GM21526 (cell line): ENCODE measurements at regions not wholly inside any gene's neighbourhood (a gene's known extent, or its start where the extent isn't known, plus 50 kb on each side); places are given as distances from the start of the nearest gene placed in this dataset.
"Not testable (repeated sequence)": the region's sequence is repeated elsewhere in the genome, so short reads cannot be mapped to it uniquely, and the experiment has no call there.

Source experiments
- ATAC-seq: cut with Tn5 transposase; IDR thresholded peaks from one replicate; pipeline ENCODE4 v1.9.1; 2021; ENCODE audit warnings: moderate library complexity; ENCODE audit not compliant: unreplicated experiment, low FRiP score

DNA sequence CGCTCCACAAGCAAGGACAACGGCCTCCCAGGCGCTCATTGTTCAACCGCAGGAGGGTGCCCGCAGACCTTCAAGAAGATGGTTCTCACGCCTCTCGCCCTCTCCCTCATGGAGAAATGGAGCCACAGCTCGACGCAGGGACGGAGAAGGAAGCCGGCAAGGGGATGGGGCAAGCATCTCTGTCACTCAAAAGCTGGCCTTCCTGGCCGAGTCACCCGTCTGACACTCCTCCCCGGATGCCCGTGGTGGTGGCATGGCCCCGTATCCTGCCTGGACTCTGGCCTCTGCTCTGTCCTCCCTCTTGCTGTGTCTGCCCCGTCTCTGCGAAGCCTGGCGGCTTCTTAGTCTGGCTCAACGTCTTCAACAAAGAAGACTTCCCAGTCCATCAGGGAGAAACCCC lies 1405.7 kb upstream of the PCDH10 start:
- ATAC-seq: not testable (repeated sequence)

DNA sequence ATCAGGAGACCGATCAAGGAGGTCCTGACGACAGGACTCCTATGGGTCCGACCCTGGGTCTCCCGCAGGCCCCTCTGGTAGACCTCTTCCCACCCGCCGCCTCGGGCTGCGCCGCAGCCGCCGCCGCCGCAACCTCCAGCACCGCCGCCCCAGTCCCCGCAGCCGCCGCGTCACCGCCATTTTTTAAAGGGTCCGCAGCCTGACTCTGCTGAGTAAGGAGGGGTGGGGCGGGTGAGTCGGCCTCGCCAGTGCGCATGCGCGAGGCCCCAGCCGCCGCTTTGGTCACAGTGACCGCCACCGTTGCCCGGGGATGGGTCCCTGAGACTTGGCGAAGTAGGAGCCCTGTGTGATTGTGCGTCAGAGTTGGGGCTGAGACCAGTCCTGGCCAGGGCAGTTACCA lies 1401.9 kb upstream of the PCDH10 start:
- ATAC-seq: not testable (repeated sequence)

DNA sequence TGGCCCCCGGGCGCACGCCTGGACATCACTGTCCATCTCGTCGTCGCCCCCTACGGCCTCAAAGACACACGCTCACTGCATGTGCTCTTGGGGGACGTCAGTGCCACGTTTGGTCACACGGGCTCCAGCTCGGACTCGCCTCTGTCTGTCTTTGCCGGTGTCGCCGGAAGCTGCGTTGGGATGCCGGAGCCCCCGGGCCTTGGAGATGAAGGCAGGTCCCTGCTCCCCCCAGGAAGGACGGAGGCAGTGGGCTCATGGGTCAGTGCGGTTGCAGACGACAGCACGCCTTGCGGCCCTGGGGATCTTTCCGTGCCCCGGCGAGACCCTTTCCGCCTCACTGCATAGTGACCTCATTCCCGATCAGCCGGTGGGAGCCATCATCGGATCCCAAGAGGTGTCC lies 1399.9 kb upstream of the PCDH10 start:
- not testable (repeated sequence) for ATAC-seq

DNA sequence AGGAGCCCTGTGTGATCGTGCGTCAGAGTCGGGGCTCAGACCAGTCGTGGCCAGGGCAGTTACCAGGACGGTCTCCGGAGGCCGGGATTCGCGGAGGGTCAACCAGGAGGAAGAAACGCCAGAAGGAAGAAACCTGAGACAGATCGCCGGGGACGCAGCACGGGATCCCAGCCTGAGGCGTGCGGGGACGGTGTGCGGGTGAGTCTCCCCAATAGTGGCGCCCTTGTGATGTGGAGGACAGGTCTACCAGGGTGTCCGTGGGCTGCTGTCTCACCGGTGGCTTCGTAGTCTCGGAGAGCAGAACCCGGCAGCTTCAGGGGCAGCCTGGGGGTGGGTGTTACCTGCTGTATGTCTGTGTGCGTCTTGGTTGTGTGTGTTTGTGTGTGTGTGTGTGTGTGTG lies 1399.1 kb upstream of the PCDH10 start:
- ATAC-seq: not testable (repeated sequence)

DNA sequence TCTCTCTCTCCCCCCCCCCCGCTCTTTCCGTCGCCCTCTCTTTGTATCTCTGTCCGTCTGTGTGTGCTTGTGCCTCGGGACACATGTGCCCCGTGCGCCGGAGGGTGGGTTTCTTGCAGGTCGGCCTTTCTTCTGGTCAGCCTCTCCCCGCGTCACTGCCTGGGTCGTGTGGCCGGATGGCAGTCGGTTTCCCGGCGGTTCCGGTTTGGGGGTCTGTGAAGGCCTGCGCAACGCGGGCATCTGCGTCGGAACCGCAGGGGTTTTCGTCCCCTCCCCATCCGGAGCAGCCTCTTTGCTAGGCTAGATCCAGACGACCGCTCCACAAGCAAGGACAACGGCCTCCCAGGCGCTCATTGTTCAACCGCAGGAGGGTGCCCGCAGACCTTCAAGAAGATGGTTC lies 1398.6 kb upstream of the PCDH10 start:
- ATAC-seq: not testable (repeated sequence)

DNA sequence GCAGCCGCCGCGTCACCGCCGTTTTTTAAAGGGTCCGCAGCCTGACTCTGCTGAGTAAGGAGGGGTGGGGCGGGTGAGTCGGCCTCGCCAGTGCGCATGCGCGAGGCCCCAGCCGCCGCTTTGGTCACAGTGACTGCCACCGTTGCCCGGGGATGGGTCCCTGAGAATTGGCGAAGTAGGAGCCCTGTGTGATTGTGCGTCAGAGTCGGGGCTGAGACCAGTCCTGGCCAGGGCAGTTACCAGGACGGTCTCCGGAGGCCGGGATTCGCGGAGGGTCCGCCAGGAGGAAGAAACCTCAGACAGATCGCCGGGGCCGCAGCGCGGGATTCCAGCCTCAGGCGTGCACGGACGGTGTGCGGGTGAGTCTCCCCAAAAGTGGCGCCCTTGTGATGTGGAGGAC lies 1386.9 kb upstream of the PCDH10 start:
- ATAC-seq: not testable (repeated sequence)

DNA sequence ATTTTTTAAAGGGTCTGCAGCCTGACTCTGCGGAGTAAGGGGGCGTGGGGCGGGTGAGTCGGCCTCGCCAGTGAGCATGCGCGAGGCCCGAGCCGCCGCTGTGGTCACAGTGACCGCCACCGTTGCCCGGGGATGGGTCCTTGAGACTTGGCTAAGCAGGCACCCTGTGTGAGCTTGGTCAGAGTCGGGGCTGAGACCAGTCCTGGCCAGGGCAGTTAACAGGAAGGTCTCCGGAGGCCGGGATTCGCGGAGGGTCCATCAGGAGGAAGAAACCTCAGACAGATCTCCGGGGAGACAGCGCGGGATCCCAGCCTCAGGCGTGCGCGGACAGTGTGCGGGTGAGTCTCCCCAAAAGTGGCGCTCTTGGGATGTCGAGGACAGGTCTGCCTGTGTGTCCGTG lies 1384.4 kb upstream of the PCDH10 start:
- no peak for ATAC-seq

DNA sequence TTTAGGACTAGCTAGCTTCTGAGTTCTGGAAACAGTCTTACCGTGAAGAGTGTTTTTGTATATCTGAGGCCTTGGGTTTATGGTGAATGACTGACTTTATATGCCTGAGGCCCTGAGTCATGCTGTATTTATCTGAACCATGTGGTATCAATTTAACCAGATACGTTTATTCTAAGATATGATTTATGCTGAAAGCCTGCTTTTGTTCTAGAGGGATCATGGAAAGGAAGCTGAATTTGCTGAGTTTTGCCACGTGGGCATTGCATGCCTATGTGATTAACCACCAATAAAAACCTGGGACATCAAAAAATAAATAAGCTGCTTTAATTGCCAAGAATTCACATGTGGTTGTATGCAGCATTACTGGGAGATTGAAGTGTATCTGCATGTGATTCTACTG lies 1374.7 kb upstream of the PCDH10 start:
- not testable (repeated sequence) for ATAC-seq

DNA sequence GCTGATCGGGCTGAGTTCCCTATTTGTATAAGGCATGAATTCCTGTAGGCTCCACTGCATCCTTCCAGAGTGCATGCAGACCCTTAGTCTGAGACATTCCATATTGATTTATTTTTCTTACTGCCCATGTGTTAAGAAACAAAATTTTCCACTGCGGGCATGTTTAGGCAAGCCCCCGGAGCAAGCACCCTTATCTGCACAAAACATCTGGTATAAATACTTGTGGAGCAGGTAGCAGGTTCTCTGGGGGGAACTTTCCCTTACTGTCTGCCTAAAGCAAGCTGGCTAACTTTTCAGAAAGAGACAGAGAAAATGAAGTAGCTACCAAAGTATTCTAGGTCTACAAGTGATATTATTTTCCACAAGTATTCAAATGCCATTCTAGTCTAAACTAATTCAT lies 1338.5 kb upstream of the PCDH10 start:
- ATAC-seq: not testable (repeated sequence)
